Kidney (tissue), 13 donors: ENCODE measurements at regions not wholly inside any gene's neighbourhood (a gene's known extent, or its start where the extent isn't known, plus 50 kb on each side); places are given as distances from the start of the nearest gene placed in this dataset.

ENCODE experiments used
- DNase-seq, 5 donors: peaks; one replicate each; pipeline ENCODE4 v3.0.0-alpha.2; 2013 to 2020
- FAIRE-seq: peaks from 2 replicates; lab custom pipeline; 2012; peaks lifted over from hg19 to GRCh38; lab: Jason Lieb, UNC
- H3K27ac ChIP-seq, 2 donors: one replicate each; pipeline ENCODE4 v1.7.0; 2013; ENCODE audit warnings: low read depth in 2 of 2, low read length in 2 of 2, inconsistent platforms in 1 of 2
- H3K27me3 ChIP-seq: one replicate; pipeline ENCODE4 v1.7.1; 2013; ENCODE audit warnings: low read length, inconsistent platforms; ENCODE audit not compliant: control insufficient read depth, insufficient read depth
- H3K36me3 ChIP-seq, 3 donors: one replicate each; pipeline versions ENCODE4 v1.7.0 to v1.7.1; 2013; ENCODE audit warnings: low read length in 3 of 3, control low read depth in 1 of 3, inconsistent platforms in 1 of 3; ENCODE audit not compliant: insufficient read depth in 3 of 3, control insufficient read depth in 2 of 3
- H3K4me1 ChIP-seq, 3 donors: one replicate each; pipeline versions ENCODE4 v1.7.0 to v1.7.1; 2013; ENCODE audit warnings: low read length in 3 of 3, inconsistent platforms in 1 of 3, low read depth in 1 of 3; ENCODE audit not compliant: control insufficient read depth in 2 of 3, insufficient read depth in 2 of 3
- H3K4me3 ChIP-seq, 3 donors: one replicate each; pipeline versions ENCODE4 v1.7.0 to v1.8.1; 2013; ENCODE audit warnings: low read length in 3 of 3, control low read depth in 1 of 3, inconsistent platforms in 1 of 3
- H3K9ac ChIP-seq, 3 donors: one replicate each; pipeline versions ENCODE4 v1.7.0 to v1.7.1; 2013; ENCODE audit warnings: low read length in 3 of 3, control low read depth in 1 of 3, inconsistent platforms in 1 of 3
- H3K9me3 ChIP-seq, 3 donors: one replicate each; pipeline versions ENCODE4 v1.7.0 to v1.7.1; 2013; ENCODE audit warnings: low read length in 3 of 3, control low read depth in 1 of 3, inconsistent platforms in 1 of 3; ENCODE audit not compliant: control insufficient read depth in 2 of 3, insufficient read depth in 1 of 3
- intact Hi-C: fragments of 100-400 bp; cut with DNase I; formaldehyde crosslinking; loops from one replicate; pipeline ENCODE4 v1.11.1; 2022
- TF ChIP-seq, protein P1 (sequence below): IDR thresholded peaks from 3 replicates; pipeline ENCODE4 v1.5.1; 2012; ENCODE audit warnings: mild to moderate bottlenecking, moderate library complexity, borderline replicate concordance; ENCODE audit not compliant: insufficient read depth; ENCODE audit errors: extremely low read depth
- donor health status: control.
- donor health status: control.
- donor health status: control.
- donor health status: control.
- donor health status: control.
- donor health status: DM: yes; HTN: yes; CAD: no.
- donor health status: Normal renal cell carcinoma (clear cell type).

DNA sequence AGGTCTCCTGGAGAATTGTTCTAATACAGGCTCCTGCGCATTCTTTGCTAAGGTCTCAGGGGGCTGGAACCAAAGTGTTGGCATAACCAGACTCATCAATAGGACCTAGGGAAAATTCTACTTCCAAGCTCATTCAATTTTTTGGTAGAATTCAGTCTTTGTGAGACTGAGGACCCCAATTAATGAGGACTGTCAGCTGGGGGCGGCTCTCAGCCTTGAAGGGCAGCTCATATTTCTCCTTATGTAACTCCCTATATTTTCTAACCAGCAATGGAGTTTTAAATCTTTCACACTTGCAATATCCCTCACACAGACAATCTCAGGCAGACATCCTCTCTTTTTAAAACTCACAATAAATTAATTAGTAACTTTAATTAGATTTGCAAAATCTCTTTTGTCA, 476.4 kb upstream of the LRFN5 start:
- no peak for FAIRE-seq
- no peak for DNase-seq
- H3K4me1 ChIP-seq: no peaks in the 10 kb centered on the region
- no peak overlapping the region for H3K4me3 ChIP-seq
- intact Hi-C loops: no loop called here
- no peaks in the 10 kb centered on the region for H3K27me3 ChIP-seq
- TF ChIP-seq, protein P1, sequence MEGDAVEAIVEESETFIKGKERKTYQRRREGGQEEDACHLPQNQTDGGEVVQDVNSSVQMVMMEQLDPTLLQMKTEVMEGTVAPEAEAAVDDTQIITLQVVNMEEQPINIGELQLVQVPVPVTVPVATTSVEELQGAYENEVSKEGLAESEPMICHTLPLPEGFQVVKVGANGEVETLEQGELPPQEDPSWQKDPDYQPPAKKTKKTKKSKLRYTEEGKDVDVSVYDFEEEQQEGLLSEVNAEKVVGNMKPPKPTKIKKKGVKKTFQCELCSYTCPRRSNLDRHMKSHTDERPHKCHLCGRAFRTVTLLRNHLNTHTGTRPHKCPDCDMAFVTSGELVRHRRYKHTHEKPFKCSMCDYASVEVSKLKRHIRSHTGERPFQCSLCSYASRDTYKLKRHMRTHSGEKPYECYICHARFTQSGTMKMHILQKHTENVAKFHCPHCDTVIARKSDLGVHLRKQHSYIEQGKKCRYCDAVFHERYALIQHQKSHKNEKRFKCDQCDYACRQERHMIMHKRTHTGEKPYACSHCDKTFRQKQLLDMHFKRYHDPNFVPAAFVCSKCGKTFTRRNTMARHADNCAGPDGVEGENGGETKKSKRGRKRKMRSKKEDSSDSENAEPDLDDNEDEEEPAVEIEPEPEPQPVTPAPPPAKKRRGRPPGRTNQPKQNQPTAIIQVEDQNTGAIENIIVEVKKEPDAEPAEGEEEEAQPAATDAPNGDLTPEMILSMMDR: no peak
- no peaks in the 10 kb centered on the region for H3K36me3 ChIP-seq
- no peak overlapping the region for H3K9ac ChIP-seq
- H3K9me3 ChIP-seq: no peaks in the 10 kb centered on the region
- no peak overlapping the region for H3K27ac ChIP-seq

DNA sequence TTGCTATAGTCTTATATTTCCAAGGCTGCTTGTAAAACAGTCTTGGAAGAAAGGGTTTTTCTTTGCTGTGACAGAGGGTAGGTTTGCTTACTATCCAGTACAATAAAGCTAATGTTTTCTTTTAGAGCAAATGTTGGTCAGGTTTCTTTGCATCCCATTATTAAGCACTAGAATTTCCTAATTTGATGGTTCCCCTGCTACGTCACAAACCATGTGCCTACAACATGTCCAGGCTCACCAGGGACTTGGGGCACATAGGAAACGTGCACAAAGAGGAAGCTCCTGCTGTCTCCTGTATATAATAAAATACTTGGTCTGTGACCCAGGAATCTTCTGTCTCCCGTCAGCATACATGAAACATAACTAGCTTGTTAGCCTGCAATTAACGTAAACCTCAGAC, 486.3 kb upstream of the LRFN5 start:
- FAIRE-seq (no peak), DNase-seq (peak in 1 of 5 donors; percentile 4)
- Histone ChIP-seq H3K27me3 (no peaks in the 10 kb centered on the region), H3K4me1 (no peaks in the 10 kb centered on the region), H3K4me3 (no peak overlapping the region), H3K9me3 (no peaks in the 10 kb centered on the region), H3K36me3 (no peaks in the 10 kb centered on the region), H3K27ac (no peak overlapping the region), H3K9ac (no peak overlapping the region)
- intact Hi-C loops: no loop called here
- TF ChIP-seq, protein P1: no peak

DNA sequence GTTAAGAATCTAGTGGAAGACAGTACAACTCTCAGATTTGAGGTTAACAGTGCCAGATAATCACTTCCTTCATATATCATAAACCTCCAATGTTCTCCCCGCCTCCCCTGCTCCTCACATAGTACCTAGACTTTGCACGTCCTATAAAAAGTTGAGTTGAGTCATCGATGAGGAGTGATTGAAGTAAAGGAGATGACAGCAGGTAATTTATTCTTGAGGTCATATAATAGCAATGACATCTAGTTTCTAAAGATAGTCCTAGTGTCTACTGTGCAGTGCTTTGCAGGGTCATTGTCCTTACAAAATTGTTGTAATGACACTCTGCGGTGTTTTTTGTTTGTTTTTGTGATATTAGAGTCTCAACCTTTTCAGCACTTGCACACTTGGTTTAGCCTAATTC, 510.5 kb upstream of the LRFN5 start:
- TF ChIP-seq, protein P1: no peak
- H3K4me3 ChIP-seq: no peak overlapping the region
- DNase-seq (no peak), FAIRE-seq (no peak)
- H3K9me3 ChIP-seq: no peaks in the 10 kb centered on the region
- H3K36me3 ChIP-seq: no peaks in the 10 kb centered on the region
- H3K27me3 ChIP-seq: no peaks in the 10 kb centered on the region
- no peak overlapping the region for H3K27ac ChIP-seq
- no peaks in the 10 kb centered on the region for H3K4me1 ChIP-seq
- intact Hi-C loops: no loop called here
- no peak overlapping the region for H3K9ac ChIP-seq

DNA sequence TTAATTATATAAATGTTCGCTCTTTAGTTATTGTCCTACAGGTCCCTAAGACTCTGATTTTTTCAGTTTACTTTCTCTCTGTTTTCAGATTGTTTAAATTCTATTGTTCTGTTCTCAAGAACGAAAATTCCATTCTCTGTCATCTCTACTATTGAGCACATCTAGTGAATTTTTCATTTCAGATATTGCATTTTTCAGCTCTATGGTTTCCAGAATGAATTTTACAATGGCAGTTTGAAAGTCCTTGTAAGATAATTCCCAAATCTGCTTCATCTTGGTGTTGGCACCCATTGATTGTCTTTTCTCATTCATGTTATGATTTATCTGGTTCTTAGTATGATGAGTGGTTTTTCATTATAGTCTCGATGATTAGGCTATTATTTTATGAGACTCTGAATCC, 519.6 kb upstream of the LRFN5 start:
- Histone ChIP-seq H3K36me3 (no peaks in the 10 kb centered on the region), H3K27me3 (no peaks in the 10 kb centered on the region), H3K9ac (no peak overlapping the region), H3K4me1 (no peaks in the 10 kb centered on the region), H3K4me3 (no peak overlapping the region), H3K9me3 (peaks cover 0 to 7% (median 2%) of the 10 kb centered on the region in 3 donors), H3K27ac (no peak overlapping the region)
- FAIRE-seq: no peak
- DNase-seq: no peak
- intact Hi-C loops: no loop called here
- TF ChIP-seq, protein P1: no peak
